Esophagus muscularis mucosa (tissue), 4 donors: ENCODE measurements at regions not wholly inside any gene's neighbourhood (a gene's known extent, or its start where the extent isn't known, plus 50 kb on each side); places are given as distances from the start of the nearest gene placed in this dataset.

Experiments used
- DNase-seq: peaks from one replicate; pipeline ENCODE4 v3.0.0-alpha.2; 2017; ENCODE audit errors: extremely low spot score
- H3K27ac ChIP-seq, 4 donors: fragments of 200-600 bp; sonication (generic); replicated peaks in 1 of 4; 1 replicate in 3 of 4; 2 replicates in 1 of 4; pipeline ENCODE4 v1.5.1; 2016 to 2019; ENCODE audit warnings: mild to moderate bottlenecking in 1 of 4
- H3K27me3 ChIP-seq, 4 donors: fragments of 200-600 bp; sonication (generic); one replicate each; pipeline versions ENCODE4 v1.5.1 to v1.6.0; 2016 to 2019
- H3K36me3 ChIP-seq, 4 donors: fragments of 200-600 bp; sonication (generic); one replicate each; pipeline ENCODE4 v1.5.1; 2016 to 2019
- H3K4me1 ChIP-seq, 4 donors: fragments of 200-600 bp; sonication (generic); one replicate each; pipeline ENCODE4 v1.5.1; 2016 to 2019
- H3K4me3 ChIP-seq, 4 donors: fragments of 200-600 bp; sonication (generic); 1 replicate in 2 of 4; 2 replicates in 2 of 4; pipeline ENCODE4 v1.5.1; 2016 to 2019; ENCODE audit warnings: mild to moderate bottlenecking in 4 of 4, moderate library complexity in 1 of 4
- H3K9me3 ChIP-seq, 4 donors: fragments of 200-600 bp; sonication (generic); 1 replicate in 3 of 4; 2 replicates in 1 of 4; pipeline ENCODE4 v1.5.1; 2016 to 2019
- CTCF ChIP-seq, 3 experiments: fragments of 200-600 bp in 2 of 3; fragments of 450-650 bp in 1 of 3; sonication (generic) in 2 of 3; IDR thresholded peaks; one replicate each; pipeline ENCODE4 v1.5.1; 2017 to 2019; ENCODE audit warnings: antibody characterized with exemption in 3 of 3, mild to moderate bottlenecking in 2 of 3, moderate library complexity in 1 of 3
- EP300 ChIP-seq: sonication (generic); formaldehyde crosslinking; IDR thresholded peaks from one replicate; pipeline ENCODE4 v1.6.1; 2017; ENCODE audit warnings: antibody characterized with exemption
- POLR2A ChIP-seq: fragments of 450-650 bp; IDR thresholded peaks from one replicate; pipeline ENCODE4 v1.6.1; 2017; ENCODE audit warnings: antibody characterized with exemption, moderate library complexity, mild to moderate bottlenecking, low read depth
- POLR2AphosphoS5 ChIP-seq, 2 donors: sonication (generic); formaldehyde crosslinking; IDR thresholded peaks; one replicate each; pipeline ENCODE4 v1.6.1; 2017; ENCODE audit warnings: antibody characterized with exemption in 2 of 2
- WGBS: methylation state at CpG from one replicate; pipeline ENCODE4 v1.1.5; 2018; 5-methylcytosine and 5-hydroxymethylcytosine counted together
- intact Hi-C: fragments of 100-400 bp; cut with DNase I; formaldehyde crosslinking; loops from one replicate; pipeline ENCODE4 v1.15.1; 2023

- DNase-seq, result peak; percentile 93
- peak overlapping the region; percentile 74 to 87 (median 84) for H3K27ac ChIP-seq
- no peaks in the 10 kb centered on the region for H3K36me3 ChIP-seq
- intact Hi-C loops, result loop anchor here (10.0 kb wide), 1 partner anchor 199 kb away; no protein-coding TSS in a partner anchor
- no peaks in the 10 kb centered on the region for H3K9me3 ChIP-seq
- TF ChIP-seq CTCF (IDR thresholded peaks at IDR 0.05) (no peak), POLR2A (no peak), POLR2AphosphoS5 (IDR thresholded peaks at IDR 0.05) (peak; percentile 73 to 84), EP300 (peak; percentile 55)
- peak overlapping the region in 2 of 4 donors; percentile 15 to 24 for H3K4me3 ChIP-seq
- 33% methylated on average over 9 of the region's 9 CpGs for WGBS
- H3K4me1 ChIP-seq, result peaks cover 12 to 31% (median 27%) of the 10 kb centered on the region in 4 donors
- no peaks in the 10 kb centered on the region for H3K27me3 ChIP-seq
These were observed 118.6 kb upstream of the PARD3 start for GRCh38 chr10:34933676-34934075.

GRCh38 chr10:34932235-34932634 is 117.1 kb upstream of the PARD3 start:
- intact Hi-C loops, result loop anchor here (10.0 kb wide), 1 partner anchor 197 kb away; no protein-coding TSS in a partner anchor
- WGBS, result 94% methylated on average over 12 of the region's 12 CpGs
- no peaks in the 10 kb centered on the region for H3K27me3 ChIP-seq
- H3K27ac ChIP-seq, result peak overlapping the region in 3 of 4 donors; percentile 83 to 87 (median 84)
- DNase-seq, result no peak
- H3K4me1 ChIP-seq, result peaks cover 12 to 31% (median 27%) of the 10 kb centered on the region in 4 donors
- no peaks in the 10 kb centered on the region for H3K36me3 ChIP-seq
- no peaks in the 10 kb centered on the region for H3K9me3 ChIP-seq
- TF ChIP-seq POLR2AphosphoS5 (IDR thresholded peaks at IDR 0.05), result no peak
- no peak for TF ChIP-seq POLR2A
- no peak for TF ChIP-seq CTCF (IDR thresholded peaks at IDR 0.05)
- no peak for TF ChIP-seq EP300
- no peak overlapping the region for H3K4me3 ChIP-seq

GRCh38 chr10:34931216-34931615 is 116.1 kb upstream of the PARD3 start:
- Histone ChIP-seq H3K27me3 (no peaks in the 10 kb centered on the region), H3K27ac (no peak overlapping the region), H3K4me3 (no peak overlapping the region), H3K36me3 (no peaks in the 10 kb centered on the region), H3K4me1 (peaks cover 12 to 31% (median 27%) of the 10 kb centered on the region in 4 donors), H3K9me3 (no peaks in the 10 kb centered on the region)
- no peak for DNase-seq
- TF ChIP-seq POLR2A (no peak), POLR2AphosphoS5 (IDR thresholded peaks at IDR 0.05) (no peak), EP300 (no peak), CTCF (IDR thresholded peaks at IDR 0.05) (no peak)
- intact Hi-C loops, result loop anchor here (10.0 kb wide), 1 partner anchor 196 kb away; no protein-coding TSS in a partner anchor
- 91% methylated on average over 5 of the region's 5 CpGs for WGBS

- peaks cover 0 to 18% (median 12%) of the 10 kb centered on the region in 4 donors for H3K9me3 ChIP-seq
- intact Hi-C loops, result no loop called here
- TF ChIP-seq POLR2AphosphoS5 (IDR thresholded peaks at IDR 0.05) (no peak), CTCF (IDR thresholded peaks at IDR 0.05) (no peak), EP300 (no peak), POLR2A (no peak)
- DNase-seq, result no peak
- H3K27ac ChIP-seq, result no peak overlapping the region
- H3K4me1 ChIP-seq, result no peaks in the 10 kb centered on the region
- no peaks in the 10 kb centered on the region for H3K36me3 ChIP-seq
- H3K4me3 ChIP-seq, result no peak overlapping the region
- 93% methylated on average over 5 of the region's 5 CpGs for WGBS
- no peaks in the 10 kb centered on the region for H3K27me3 ChIP-seq
These were observed 107.0 kb upstream of the PARD3 start for GRCh38 chr10:34922138-34922537.

- peaks cover 0 to 18% (median 12%) of the 10 kb centered on the region in 4 donors for H3K9me3 ChIP-seq
- H3K4me3 ChIP-seq, result no peak overlapping the region
- no peak for DNase-seq
- no peaks in the 10 kb centered on the region for H3K36me3 ChIP-seq
- no peak overlapping the region for H3K27ac ChIP-seq
- intact Hi-C loops, result no loop called here
- peaks cover 0 to 12% (median 9%) of the 10 kb centered on the region in 4 donors for H3K4me1 ChIP-seq
- 84% methylated on average over 1 of the region's 1 CpG for WGBS
- H3K27me3 ChIP-seq, result no peaks in the 10 kb centered on the region
- TF ChIP-seq POLR2AphosphoS5 (IDR thresholded peaks at IDR 0.05) (no peak), POLR2A (no peak), EP300 (no peak), CTCF (IDR thresholded peaks at IDR 0.05) (no peak)
These were observed 105.5 kb upstream of the PARD3 start for GRCh38 chr10:34920578-34920977.
